Sigmoid colon (tissue), 4 donors: ENCODE measurements at regions not wholly inside any gene's neighbourhood (a gene's known extent, or its start where the extent isn't known, plus 50 kb on each side); places are given as distances from the start of the nearest gene placed in this dataset.

ENCODE experiments used
- EP300 ChIP-seq, 4 donors: sonication (generic); formaldehyde crosslinking; IDR thresholded peaks; one replicate each; pipeline ENCODE4 v1.6.1; 2017; ENCODE audit warnings: antibody characterized with exemption in 4 of 4
- POLR2A ChIP-seq, 2 donors: fragments of 450-650 bp; IDR thresholded peaks; one replicate each; pipeline ENCODE4 v1.6.1; 2016; ENCODE audit warnings: antibody characterized with exemption in 2 of 2, mild to moderate bottlenecking in 2 of 2, moderate library complexity in 2 of 2
- TF ChIP-seq, protein P1 (sequence below), 4 experiments: fragments of 450-650 bp in 3 of 4; fragments of 200-600 bp in 1 of 4; IDR thresholded peaks; one replicate each; pipeline ENCODE4 v1.5.1; 2016 to 2019; ENCODE audit warnings: antibody characterized with exemption in 4 of 4, mild to moderate bottlenecking in 3 of 4, moderate library complexity in 2 of 4

DNA sequence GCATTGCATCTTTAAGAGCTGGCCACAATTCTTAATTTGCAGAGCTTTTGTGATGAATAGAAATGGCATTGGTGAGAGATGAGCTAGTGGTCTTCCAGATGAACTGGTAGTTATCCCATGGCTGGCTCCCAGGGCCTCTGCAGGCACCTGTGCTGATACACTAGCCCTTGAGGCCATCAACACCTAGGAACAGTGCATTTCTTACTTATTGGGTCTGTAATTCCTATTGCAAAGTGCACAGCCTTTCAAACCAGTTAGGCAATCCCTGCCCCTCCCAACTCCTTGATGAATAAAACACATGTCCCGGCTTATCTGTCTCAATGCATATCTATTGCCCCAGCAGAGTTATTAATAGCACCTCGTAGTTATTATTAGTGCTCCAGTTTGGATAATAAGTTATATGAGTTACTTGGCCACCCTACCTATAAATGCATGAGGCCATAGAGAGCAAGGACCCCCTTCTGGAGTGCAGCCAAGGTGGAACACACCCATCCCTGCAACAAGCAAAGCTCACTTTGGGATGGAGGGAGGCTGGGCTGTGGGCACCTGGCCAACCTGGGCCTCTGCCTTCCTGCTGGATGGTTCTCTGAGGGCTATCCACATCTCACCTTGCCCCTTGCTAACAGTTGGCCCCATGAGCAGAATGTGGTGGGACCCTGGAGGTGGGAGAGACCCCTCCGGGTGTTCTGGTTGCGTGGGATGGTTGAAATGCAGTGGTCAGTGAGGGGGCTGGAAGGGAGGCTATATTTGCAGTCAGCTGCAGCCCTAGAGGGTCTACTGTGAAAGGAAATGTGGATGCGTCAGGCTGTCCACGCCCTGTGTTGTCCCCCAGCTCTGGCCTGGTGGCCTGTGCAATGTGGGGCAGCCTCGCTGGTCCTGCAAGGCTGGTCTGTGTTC, 455.9 kb upstream of the HS6ST1 start:
- TF ChIP-seq POLR2A (IDR thresholded peaks at IDR 0.05) (no peak), EP300 (IDR thresholded peaks at IDR 0.05) (no peak)
- TF ChIP-seq, protein P1, sequence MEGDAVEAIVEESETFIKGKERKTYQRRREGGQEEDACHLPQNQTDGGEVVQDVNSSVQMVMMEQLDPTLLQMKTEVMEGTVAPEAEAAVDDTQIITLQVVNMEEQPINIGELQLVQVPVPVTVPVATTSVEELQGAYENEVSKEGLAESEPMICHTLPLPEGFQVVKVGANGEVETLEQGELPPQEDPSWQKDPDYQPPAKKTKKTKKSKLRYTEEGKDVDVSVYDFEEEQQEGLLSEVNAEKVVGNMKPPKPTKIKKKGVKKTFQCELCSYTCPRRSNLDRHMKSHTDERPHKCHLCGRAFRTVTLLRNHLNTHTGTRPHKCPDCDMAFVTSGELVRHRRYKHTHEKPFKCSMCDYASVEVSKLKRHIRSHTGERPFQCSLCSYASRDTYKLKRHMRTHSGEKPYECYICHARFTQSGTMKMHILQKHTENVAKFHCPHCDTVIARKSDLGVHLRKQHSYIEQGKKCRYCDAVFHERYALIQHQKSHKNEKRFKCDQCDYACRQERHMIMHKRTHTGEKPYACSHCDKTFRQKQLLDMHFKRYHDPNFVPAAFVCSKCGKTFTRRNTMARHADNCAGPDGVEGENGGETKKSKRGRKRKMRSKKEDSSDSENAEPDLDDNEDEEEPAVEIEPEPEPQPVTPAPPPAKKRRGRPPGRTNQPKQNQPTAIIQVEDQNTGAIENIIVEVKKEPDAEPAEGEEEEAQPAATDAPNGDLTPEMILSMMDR (IDR thresholded peaks at IDR 0.05), result no peak
